ENCODE measurements at regions not wholly inside any gene's neighbourhood (a gene's known extent, or its start where the extent isn't known, plus 50 kb on each side); places are given as distances from the start of the nearest gene placed in this dataset.

GRCh38 chr4:100828364-100828763, 310.5 kb upstream of the EMCN start:
- TF ChIP-seq POLR2A (IDR thresholded peaks at IDR 0.05; ENCODE audit: low read depth, low read length) (no peak), CTCF (IDR thresholded peaks at IDR 0.05; ENCODE audit: extremely low read depth in 1 of 2, insufficient read depth in 1 of 2, low read depth in 1 of 2, low read length in 2 of 2) (no peak), EZH2 (IDR thresholded peaks at IDR 0.05; ENCODE audit: borderline replicate concordance, low read depth, low read length, severe bottlenecking) (no peak), JUN (IDR thresholded peaks at IDR 0.05; ENCODE audit: borderline replicate concordance, insufficient read depth, insufficient read length, low read depth) (no peak), MAX (IDR thresholded peaks at IDR 0.05; ENCODE audit: insufficient read depth, insufficient read length) (no peak), MYC (IDR thresholded peaks at IDR 0.05; ENCODE audit: low read depth, low read length) (no peak)

All from endothelial cell of umbilical vein (primary cell).